Left lung (tissue), 4 donors: ENCODE measurements at regions not wholly inside any gene's neighbourhood (a gene's known extent, or its start where the extent isn't known, plus 50 kb on each side); places are given as distances from the start of the nearest gene placed in this dataset.
A peak's percentile ranks its signal among the peaks of the same experiment; 100 is the strongest.

Experiments
- ATAC-seq: fragments of 200-7000 bp; cut with Tn5 transposase; one replicate; pipeline ENCODE4 v1.9.1; 2020; ENCODE audit warnings: moderate library complexity
- DNase-seq, 4 donors: peaks; one replicate each; pipeline ENCODE4 v3.0.0-alpha.2; 2013 to 2020
- H3K27ac ChIP-seq, 2 donors: fragments of 200-600 bp; sonication (generic) in 1 of 2; one replicate each; pipeline versions ENCODE4 v1.5.0 to v1.8.0; 2020 to 2021
- H3K27me3 ChIP-seq, 2 donors: fragments of 200-600 bp; sonication (generic) in 1 of 2; one replicate each; pipeline versions ENCODE4 v1.5.0 to v1.8.0; 2020 to 2021
- H3K36me3 ChIP-seq, 2 donors: fragments of 200-600 bp; sonication (generic) in 1 of 2; one replicate each; pipeline versions ENCODE4 v1.5.0 to v1.8.0; 2020 to 2021
- H3K4me1 ChIP-seq, 2 donors: fragments of 200-600 bp; one replicate each; pipeline ENCODE4 v1.8.0; 2021
- H3K4me3 ChIP-seq, 2 donors: fragments of 200-600 bp; sonication (generic) in 1 of 2; one replicate each; pipeline versions ENCODE4 v1.5.0 to v1.8.0; 2020 to 2021; ENCODE audit warnings: mild to moderate bottlenecking in 1 of 2
- H3K9me3 ChIP-seq, 2 donors: fragments of 200-600 bp; sonication (generic) in 1 of 2; one replicate each; pipeline versions ENCODE4 v1.5.0 to v1.8.0; 2020 to 2021
- CTCF ChIP-seq, 2 donors: fragments of 200-600 bp; sonication (generic) in 1 of 2; IDR thresholded peaks; one replicate each; pipeline versions ENCODE4 v1.5.0 to v1.8.0; 2021; ENCODE audit warnings: antibody characterized with exemption in 2 of 2
- intact Hi-C, 2 donors: fragments of 100-400 bp; cut with DNase I; formaldehyde crosslinking; loops; one replicate each; pipeline versions ENCODE4 v1.11.2 to v1.14.2; 2022
- donor health status: DM: no; HTN: yes; CAD: no.
- donor health status: DM: no; HTN: no; CAD: no.

GRCh38 chr2:64391940-64392339 lies 62.0 kb upstream of the LGALSL start:
- DNase-seq (no peak), ATAC-seq (no peak)
- Histone ChIP-seq H3K27ac (no peak overlapping the region), H3K27me3 (no peaks in the 10 kb centered on the region), H3K9me3 (peaks cover 0 to 15% of the 10 kb centered on the region in 2 donors), H3K4me1 (no peaks in the 10 kb centered on the region), H3K36me3 (no peaks in the 10 kb centered on the region), H3K4me3 (no peak overlapping the region)
- no peak for TF ChIP-seq CTCF (IDR thresholded peaks at IDR 0.05)
- intact Hi-C loops, result no loop called here

DNA sequence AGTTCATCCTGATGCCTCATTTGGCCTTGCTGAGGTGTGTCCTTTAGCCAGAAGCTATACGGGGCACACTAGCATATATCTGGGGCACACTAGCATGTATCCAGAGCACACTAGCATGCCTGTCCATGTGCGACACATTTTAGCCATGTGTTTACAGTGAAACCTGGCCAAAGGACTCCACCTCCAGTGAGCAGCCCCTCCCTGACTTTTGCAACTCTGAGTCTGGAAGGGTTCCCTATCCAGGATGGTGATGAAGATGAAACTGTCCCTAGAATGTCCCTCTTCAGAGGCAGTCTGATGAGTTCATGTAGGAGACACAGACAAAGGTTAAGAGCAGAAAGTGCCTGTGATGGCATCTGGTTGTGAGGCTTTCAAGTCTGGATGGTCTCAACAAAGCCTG lies 61.4 kb upstream of the LGALSL start:
- DNase-seq, result no peak
- no peak for ATAC-seq
- Histone ChIP-seq H3K27me3 (no peaks in the 10 kb centered on the region), H3K27ac (no peak overlapping the region), H3K4me3 (no peak overlapping the region), H3K4me1 (no peaks in the 10 kb centered on the region), H3K9me3 (peaks cover 0 to 15% of the 10 kb centered on the region in 2 donors), H3K36me3 (no peaks in the 10 kb centered on the region)
- TF ChIP-seq CTCF (IDR thresholded peaks at IDR 0.05), result no peak
- intact Hi-C loops, result no loop called here

- intact Hi-C loops, result no loop called here
- peaks cover 0 to 6% of the 10 kb centered on the region in 2 donors for H3K4me1 ChIP-seq
- no peak for DNase-seq
- no peaks in the 10 kb centered on the region for H3K27me3 ChIP-seq
- no peaks in the 10 kb centered on the region for H3K36me3 ChIP-seq
- no peak overlapping the region for H3K27ac ChIP-seq
- H3K9me3 ChIP-seq, result peaks cover 0 to 15% of the 10 kb centered on the region in 2 donors
- H3K4me3 ChIP-seq, result no peak overlapping the region
- peak; percentile 41 for ATAC-seq
- TF ChIP-seq CTCF (IDR thresholded peaks at IDR 0.05), result no peak
These were observed 60.5 kb upstream of the LGALSL start for GRCh38 chr2:64393383-64394010.

GRCh38 chr2:64394153-64394552 lies 59.8 kb upstream of the LGALSL start:
- H3K4me1 ChIP-seq, result peaks cover 0 to 11% of the 10 kb centered on the region in 2 donors
- DNase-seq (no peak), ATAC-seq (no peak)
- no peaks in the 10 kb centered on the region for H3K27me3 ChIP-seq
- intact Hi-C loops, result no loop called here
- H3K36me3 ChIP-seq, result no peaks in the 10 kb centered on the region
- TF ChIP-seq CTCF (IDR thresholded peaks at IDR 0.05), result no peak
- H3K9me3 ChIP-seq, result peaks cover 0 to 15% of the 10 kb centered on the region in 2 donors
- no peak overlapping the region for H3K4me3 ChIP-seq
- H3K27ac ChIP-seq, result no peak overlapping the region

DNA sequence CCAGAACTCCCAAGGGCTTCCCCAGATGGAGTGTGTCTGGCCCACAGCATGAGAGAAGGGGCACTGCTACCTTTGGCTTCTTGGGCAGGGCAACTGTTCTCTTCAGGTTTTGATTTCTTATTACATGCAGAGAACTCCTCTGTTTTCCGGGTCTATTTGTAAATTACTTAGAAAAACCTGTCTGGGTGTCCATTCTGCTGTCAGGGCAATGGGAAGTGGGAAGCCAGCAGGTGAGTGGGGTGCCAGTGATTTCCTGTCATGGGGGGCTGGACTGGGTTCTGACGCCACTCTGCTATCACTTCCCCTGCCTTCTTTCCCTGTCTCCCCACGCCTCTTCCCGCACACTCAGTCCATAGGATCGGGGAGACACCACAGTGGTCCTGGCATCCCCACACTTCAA lies 58.0 kb upstream of the LGALSL start:
- Histone ChIP-seq H3K27ac (no peak overlapping the region), H3K27me3 (no peaks in the 10 kb centered on the region), H3K4me1 (peaks cover 2 to 28% of the 10 kb centered on the region in 2 donors), H3K9me3 (peaks cover 0 to 2% of the 10 kb centered on the region in 2 donors), H3K4me3 (no peak overlapping the region), H3K36me3 (no peaks in the 10 kb centered on the region)
- no peak for ATAC-seq
- intact Hi-C loops, result no loop called here
- TF ChIP-seq CTCF (IDR thresholded peaks at IDR 0.05), result no peak
- no peak for DNase-seq
